ENCODE measurements at regions not wholly inside any gene's neighbourhood (a gene's known extent, or its start where the extent isn't known, plus 50 kb on each side); places are given as distances from the start of the nearest gene placed in this dataset.
A peak's percentile ranks its signal among the peaks of the same experiment; 100 is the strongest.

GRCh38 chr3:18898911-18899310 is 249.4 kb upstream of the KCNH8 start:
- Histone ChIP-seq H3K9ac (ENCODE audit: low read depth, low read length) (no peak overlapping the region), H3K4me3 (ENCODE audit: low read depth in 1 of 2, low read length in 2 of 2) (no peak overlapping the region), H3K36me3 (ENCODE audit: insufficient read depth, low read length) (no peaks in the 10 kb centered on the region), H3K4me1 (ENCODE audit: insufficient read depth, low read length) (no peaks in the 10 kb centered on the region), H3K9me3 (ENCODE audit: insufficient read depth, low read length, severe bottlenecking) (no peaks in the 10 kb centered on the region), H3K27ac (ENCODE audit: low read length) (no peak overlapping the region), H3K4me2 (ENCODE audit: insufficient read depth, low read length) (no peak overlapping the region), H2AFZ (ENCODE audit: low read depth, low read length) (no peak overlapping the region), H3K79me2 (ENCODE audit: insufficient read depth, low read length) (no peaks in the 10 kb centered on the region), H4K20me1 (ENCODE audit: insufficient read depth, low read length) (no peaks in the 10 kb centered on the region), H3K27me3 (ENCODE audit: insufficient read depth, low read length, poor library complexity) (peaks cover 7% of the 10 kb centered on the region)
- TF ChIP-seq CTCF (IDR thresholded peaks at IDR 0.05; ENCODE audit: borderline replicate concordance, extremely low read depth, low read length, poor library complexity, severe bottlenecking) (no peak), EZH2 (IDR thresholded peaks at IDR 0.05; ENCODE audit: borderline replicate concordance, low read depth, low read length, severe bottlenecking) (no peak)
- no peak for DNase-seq
- ATAC-seq (ENCODE audit: insufficient read depth, low read depth) = no peak

- DNase-seq = no peak
- Histone ChIP-seq H4K20me1 (ENCODE audit: insufficient read depth, low read length) (no peaks in the 10 kb centered on the region), H3K4me2 (ENCODE audit: insufficient read depth, low read length) (no peak overlapping the region), H3K4me3 (ENCODE audit: low read depth in 1 of 2, low read length in 2 of 2) (no peak overlapping the region), H3K27ac (ENCODE audit: low read length) (no peak overlapping the region), H2AFZ (ENCODE audit: low read depth, low read length) (no peak overlapping the region), H3K27me3 (ENCODE audit: insufficient read depth, low read length, poor library complexity) (peaks cover 27% of the 10 kb centered on the region), H3K9ac (ENCODE audit: low read depth, low read length) (no peak overlapping the region), H3K79me2 (ENCODE audit: insufficient read depth, low read length) (no peaks in the 10 kb centered on the region), H3K36me3 (ENCODE audit: insufficient read depth, low read length) (no peaks in the 10 kb centered on the region), H3K4me1 (ENCODE audit: insufficient read depth, low read length) (peaks cover 14% of the 10 kb centered on the region), H3K9me3 (ENCODE audit: insufficient read depth, low read length, severe bottlenecking) (no peaks in the 10 kb centered on the region)
- TF ChIP-seq EZH2 (IDR thresholded peaks at IDR 0.05; ENCODE audit: borderline replicate concordance, low read depth, low read length, severe bottlenecking) (no peak), CTCF (IDR thresholded peaks at IDR 0.05; ENCODE audit: borderline replicate concordance, extremely low read depth, low read length, poor library complexity, severe bottlenecking) (no peak)
- no peak for ATAC-seq (ENCODE audit: insufficient read depth, low read depth)
These were observed 255.6 kb upstream of the KCNH8 start for GRCh38 chr3:18892756-18893155.

GRCh38 chr3:18892047-18892446 is 256.3 kb upstream of the KCNH8 start:
- no peak overlapping the region for H2AFZ ChIP-seq (ENCODE audit: low read depth, low read length)
- H3K4me1 ChIP-seq (ENCODE audit: insufficient read depth, low read length) = peaks cover 14% of the 10 kb centered on the region
- H3K27me3 ChIP-seq (ENCODE audit: insufficient read depth, low read length, poor library complexity) = peaks cover 30% of the 10 kb centered on the region
- peak overlapping the region; percentile 21; the same call in 1 of the 2 replicates for H3K4me2 ChIP-seq (ENCODE audit: insufficient read depth, low read length)
- no peaks in the 10 kb centered on the region for H3K9me3 ChIP-seq (ENCODE audit: insufficient read depth, low read length, severe bottlenecking)
- no peak for TF ChIP-seq CTCF (IDR thresholded peaks at IDR 0.05; ENCODE audit: borderline replicate concordance, extremely low read depth, low read length, poor library complexity, severe bottlenecking)
- no peak for TF ChIP-seq EZH2 (IDR thresholded peaks at IDR 0.05; ENCODE audit: borderline replicate concordance, low read depth, low read length, severe bottlenecking)
- H4K20me1 ChIP-seq (ENCODE audit: insufficient read depth, low read length) = no peaks in the 10 kb centered on the region
- H3K79me2 ChIP-seq (ENCODE audit: insufficient read depth, low read length) = no peaks in the 10 kb centered on the region
- H3K9ac ChIP-seq (ENCODE audit: low read depth, low read length) = no peak overlapping the region
- H3K4me3 ChIP-seq (ENCODE audit: low read depth in 1 of 2, low read length in 2 of 2) = no peak overlapping the region
- no peak overlapping the region for H3K27ac ChIP-seq (ENCODE audit: low read length)
- no peak for ATAC-seq (ENCODE audit: insufficient read depth, low read depth)
- no peaks in the 10 kb centered on the region for H3K36me3 ChIP-seq (ENCODE audit: insufficient read depth, low read length)
- DNase-seq = no peak

GRCh38 chr3:18891641-18892040 is 256.7 kb upstream of the KCNH8 start:
- no peaks in the 10 kb centered on the region for H3K36me3 ChIP-seq (ENCODE audit: insufficient read depth, low read length)
- peaks cover 14% of the 10 kb centered on the region for H3K4me1 ChIP-seq (ENCODE audit: insufficient read depth, low read length)
- TF ChIP-seq CTCF (IDR thresholded peaks at IDR 0.05; ENCODE audit: borderline replicate concordance, extremely low read depth, low read length, poor library complexity, severe bottlenecking) = no peak
- TF ChIP-seq EZH2 (IDR thresholded peaks at IDR 0.05; ENCODE audit: borderline replicate concordance, low read depth, low read length, severe bottlenecking) = no peak
- H3K4me2 ChIP-seq (ENCODE audit: insufficient read depth, low read length) = peak overlapping the region; percentile 21; the same call in 1 of the 2 replicates
- H3K9ac ChIP-seq (ENCODE audit: low read depth, low read length) = no peak overlapping the region
- no peaks in the 10 kb centered on the region for H3K9me3 ChIP-seq (ENCODE audit: insufficient read depth, low read length, severe bottlenecking)
- no peaks in the 10 kb centered on the region for H3K79me2 ChIP-seq (ENCODE audit: insufficient read depth, low read length)
- H3K27ac ChIP-seq (ENCODE audit: low read length) = no peak overlapping the region
- no peak overlapping the region for H2AFZ ChIP-seq (ENCODE audit: low read depth, low read length)
- peaks cover 30% of the 10 kb centered on the region for H3K27me3 ChIP-seq (ENCODE audit: insufficient read depth, low read length, poor library complexity)
- DNase-seq (peak; percentile 69), ATAC-seq (ENCODE audit: insufficient read depth, low read depth) (peak; percentile 94)
- no peak overlapping the region for H3K4me3 ChIP-seq (ENCODE audit: low read depth in 1 of 2, low read length in 2 of 2)
- no peaks in the 10 kb centered on the region for H4K20me1 ChIP-seq (ENCODE audit: insufficient read depth, low read length)

Measured in DND-41 (cell line).